ENCODE measurements at regions not wholly inside any gene's neighbourhood (a gene's known extent, or its start where the extent isn't known, plus 50 kb on each side); places are given as distances from the start of the nearest gene placed in this dataset.

GRCh38 chrX:6738518-6739470, 203.9 kb upstream of the VCX3A start:
- no peak overlapping the region for H3K4me3 ChIP-seq (ENCODE audit: low read depth, low read length)
- no peak for TF ChIP-seq CTCF (conservative IDR thresholded peaks at IDR 0.05; ENCODE audit: low read depth, low read length)
- DNase-seq (ENCODE audit: low read depth), result no peak

- no peak for TF ChIP-seq CTCF (conservative IDR thresholded peaks at IDR 0.05; ENCODE audit: low read depth, low read length)
- DNase-seq (ENCODE audit: low read depth), result no peak
- H3K4me3 ChIP-seq (ENCODE audit: low read depth, low read length), result no peak overlapping the region
Observed at GRCh38 chrX:6734844-6735634, 200.1 kb upstream of the VCX3A start.

- TF ChIP-seq CTCF (conservative IDR thresholded peaks at IDR 0.05; ENCODE audit: low read depth, low read length), result no peak
- no peak for DNase-seq (ENCODE audit: low read depth)
- no peak overlapping the region for H3K4me3 ChIP-seq (ENCODE audit: low read depth, low read length)
Observed at GRCh38 chrX:6732101-6732500, 197.2 kb upstream of the VCX3A start.

- no peak for DNase-seq (ENCODE audit: low read depth)
- no peak for TF ChIP-seq CTCF (conservative IDR thresholded peaks at IDR 0.05; ENCODE audit: low read depth, low read length)
- H3K4me3 ChIP-seq (ENCODE audit: low read depth, low read length), result no peak overlapping the region
Observed at GRCh38 chrX:6729626-6730025, 194.7 kb upstream of the VCX3A start.

GRCh38 chrX:6718766-6719165, 183.8 kb upstream of the VCX3A start:
- no peak for TF ChIP-seq CTCF (conservative IDR thresholded peaks at IDR 0.05; ENCODE audit: low read depth, low read length)
- no peak for DNase-seq (ENCODE audit: low read depth)
- no peak overlapping the region for H3K4me3 ChIP-seq (ENCODE audit: low read depth, low read length)

GRCh38 chrX:6708676-6709380, 173.9 kb upstream of the VCX3A start:
- no peak for DNase-seq (ENCODE audit: low read depth)
- no peak for TF ChIP-seq CTCF (conservative IDR thresholded peaks at IDR 0.05; ENCODE audit: low read depth, low read length)
- no peak overlapping the region for H3K4me3 ChIP-seq (ENCODE audit: low read depth, low read length)

Measured in choroid plexus epithelial cell (primary cell).